Erythroblast (primary cell): ENCODE measurements at regions not wholly inside any gene's neighbourhood (a gene's known extent, or its start where the extent isn't known, plus 50 kb on each side); places are given as distances from the start of the nearest gene placed in this dataset.

Experiments used
- GATA1 ChIP-seq: IDR thresholded peaks from 2 replicates; pipeline ENCODE4 v1.6.1; 2011; ENCODE audit warnings: low read depth, mild to moderate bottlenecking, control low read depth, low read length, moderate library complexity
- POLR2A ChIP-seq: IDR thresholded peaks from 2 replicates; pipeline ENCODE4 v1.6.1; 2011; ENCODE audit warnings: mild to moderate bottlenecking, low read length

GRCh38 chr1:239308701-239309333 is 77.6 kb upstream of the CHRM3 start:
- TF ChIP-seq POLR2A (no peak), GATA1 (no peak)
